WTC11 (cell line): ENCODE measurements at regions not wholly inside any gene's neighbourhood (a gene's known extent, or its start where the extent isn't known, plus 50 kb on each side); places are given as distances from the start of the nearest gene placed in this dataset.

ENCODE experiments used
- ATAC-seq: fragments of 200-7000 bp; cut with Tn5 transposase; 2 replicates; pipeline ENCODE4 v1.10.0; 2021; ENCODE audit warnings: mild to moderate bottlenecking, moderate library complexity
- CTCF ChIA-PET: fragments of 300-600 bp; sonication (Branson Sonifier 250); formaldehyde crosslinking; loops from one replicate; lab custom pipeline; 2021; ENCODE audit warnings: antibody characterized with exemption; lab: Charles Lee
- POLR2A ChIA-PET: fragments of 350-600 bp; sonication (Branson Sonifier 250); formaldehyde crosslinking; loops from one replicate; lab custom pipeline; 2021; ENCODE audit warnings: antibody characterized with exemption; lab: Charles Lee
- DNase-seq: peaks from one replicate; pipeline ENCODE4 v3.0.0; 2021; ENCODE audit warnings: low spot score
- H3K27ac Mint-ChIP-seq: 2 replicates; pipeline ENCODE4 v1.8.0; 2021; ENCODE audit warnings: mixed read lengths
- H3K27me3 Mint-ChIP-seq: 2 replicates; pipeline ENCODE4 v1.8.0; 2021; ENCODE audit warnings: low read depth, mild to moderate bottlenecking, moderate library complexity, mixed read lengths
- H3K36me3 Mint-ChIP-seq: 2 replicates; pipeline ENCODE4 v1.8.0; 2021; ENCODE audit warnings: mixed read lengths
- H3K4me1 Mint-ChIP-seq: 2 replicates; pipeline ENCODE4 v1.8.0; 2022; ENCODE audit warnings: mixed read lengths
- H3K4me3 Mint-ChIP-seq: 2 replicates; pipeline ENCODE4 v1.8.0; 2021; ENCODE audit warnings: mild to moderate bottlenecking, moderate library complexity, mixed read lengths
- H3K9me3 Mint-ChIP-seq: 2 replicates; pipeline ENCODE4 v1.8.0; 2021; ENCODE audit warnings: mixed read lengths
- AFF4 ChIP-seq: sonication (generic); formaldehyde crosslinking; IDR thresholded peaks from 2 replicates; pipeline ENCODE4 v1.8.1; 2023; ENCODE audit warnings: mild to moderate bottlenecking, missing genetic modification reagents, borderline replicate concordance
- ATF1 ChIP-seq: sonication (generic); formaldehyde crosslinking; IDR thresholded peaks from 2 replicates; pipeline ENCODE4 v1.8.1; 2023; ENCODE audit warnings: mild to moderate bottlenecking, moderate library complexity, missing genetic modification reagents
- CDX4 ChIP-seq: fragments of 250-450 bp; sonication (Bioruptor Pico); IDR thresholded peaks from 2 replicates; pipeline ENCODE4 v1.9.0; 2021; ENCODE audit warnings: moderate library complexity, mild to moderate bottlenecking, inconsistent platforms, borderline replicate concordance
- E2F1 ChIP-seq: sonication (generic); formaldehyde crosslinking; IDR thresholded peaks from 2 replicates; pipeline ENCODE4 v1.8.0; 2022; ENCODE audit warnings: mild to moderate bottlenecking, missing genetic modification reagents
- E2F4 ChIP-seq: sonication (generic); formaldehyde crosslinking; IDR thresholded peaks from 2 replicates; pipeline ENCODE4 v1.8.1; 2022; ENCODE audit warnings: low read depth, mild to moderate bottlenecking, moderate library complexity, missing genetic modification reagents, borderline replicate concordance
- ETV6 ChIP-seq: sonication (generic); formaldehyde crosslinking; IDR thresholded peaks from 2 replicates; pipeline ENCODE4 v1.8.1; 2022; ENCODE audit warnings: mild to moderate bottlenecking, missing genetic modification reagents
- GABPB1 ChIP-seq: sonication (generic); formaldehyde crosslinking; IDR thresholded peaks from 2 replicates; pipeline ENCODE4 v1.8.1; 2023; ENCODE audit warnings: mild to moderate bottlenecking, missing genetic modification reagents
- HMGA2 ChIP-seq: fragments of 250-450 bp; sonication (Bioruptor Pico); IDR thresholded peaks from 2 replicates; pipeline ENCODE4 v1.4.0; 2021; ENCODE audit warnings: mild to moderate bottlenecking, moderate library complexity
- MLX ChIP-seq: sonication (generic); formaldehyde crosslinking; IDR thresholded peaks from 2 replicates; pipeline ENCODE4 v1.8.1; 2023; ENCODE audit warnings: mild to moderate bottlenecking, missing genetic modification reagents, moderate library complexity
- PREB ChIP-seq: sonication (generic); formaldehyde crosslinking; IDR thresholded peaks from 2 replicates; pipeline ENCODE4 v1.8.1; 2022; ENCODE audit warnings: mild to moderate bottlenecking, missing genetic modification reagents, moderate library complexity, borderline replicate concordance
- RELA ChIP-seq: sonication (generic); formaldehyde crosslinking; IDR thresholded peaks from 2 replicates; pipeline ENCODE4 v1.8.1; 2022; ENCODE audit warnings: missing genetic modification reagents, mild to moderate bottlenecking, borderline replicate concordance
- SMAD4 ChIP-seq: sonication (generic); formaldehyde crosslinking; IDR thresholded peaks from 2 replicates; pipeline ENCODE4 v1.8.0; 2022; ENCODE audit warnings: mild to moderate bottlenecking, missing genetic modification reagents
- ZMAT4 ChIP-seq: fragments of 250-450 bp; sonication (Bioruptor Pico); IDR thresholded peaks from 2 replicates; pipeline ENCODE4 v1.9.0; 2021; ENCODE audit warnings: mild to moderate bottlenecking
- ZNF263 ChIP-seq: sonication (generic); formaldehyde crosslinking; IDR thresholded peaks from 2 replicates; pipeline ENCODE4 v1.8.1; 2022; ENCODE audit warnings: low read depth, mild to moderate bottlenecking, moderate library complexity, missing genetic modification reagents
- ZNF512 ChIP-seq: sonication (generic); formaldehyde crosslinking; IDR thresholded peaks from 2 replicates; pipeline ENCODE4 v1.8.1; 2022; ENCODE audit warnings: missing genetic modification reagents, borderline replicate concordance

- ATAC-seq (no peak), DNase-seq (no peak)
- Mint-ChIP-seq H3K27me3 (peaks cover 5% of the 10 kb centered on the region), H3K4me3 (no peak overlapping the region), H3K36me3 (peaks cover 2% of the 10 kb centered on the region; the same call in 1 of the 2 replicates), H3K27ac (no peak overlapping the region), H3K4me1 (no peaks in the 10 kb centered on the region), H3K9me3 (peaks cover 8% of the 10 kb centered on the region)
- CTCF ChIA-PET, result no interaction called here
- TF ChIP-seq RELA (CRISPR knock-in tag), result no peak
- TF ChIP-seq CDX4, result no peak
- TF ChIP-seq HMGA2, result no peak
- TF ChIP-seq ETV6 (CRISPR knock-in tag), result no peak
- TF ChIP-seq ATF1 (CRISPR knock-in tag), result no peak
- no peak for TF ChIP-seq ZMAT4 (CRISPR knock-in tag)
- TF ChIP-seq PREB (CRISPR knock-in tag), result no peak
- TF ChIP-seq ZNF512 (CRISPR knock-in tag), result no peak
- no peak for TF ChIP-seq E2F4 (CRISPR knock-in tag)
- no peak for TF ChIP-seq GABPB1 (CRISPR knock-in tag)
- no peak for TF ChIP-seq E2F1 (CRISPR knock-in tag)
- TF ChIP-seq SMAD4 (CRISPR knock-in tag), result no peak
- TF ChIP-seq ZNF263, result no peak
- TF ChIP-seq MLX (CRISPR knock-in tag), result no peak
- no peak for TF ChIP-seq AFF4 (CRISPR knock-in tag)
- POLR2A ChIA-PET, result no interaction called here
These were observed 270.8 kb upstream of the NT5C1B start for GRCh38 chr2:18860179-18860578.
